ENCODE measurements at regions not wholly inside any gene's neighbourhood (a gene's known extent, or its start where the extent isn't known, plus 50 kb on each side); places are given as distances from the start of the nearest gene placed in this dataset.

GRCh38 chr15:69505956-69506556, 53.4 kb downstream of the RPLP1 start:
- CTCF ChIA-PET = no interaction called here
- BruUV-seq (replicated peaks) = no TSS peak
- Histone ChIP-seq H3K4me1 (ENCODE audit: control insufficient read depth, insufficient read depth, low read length) (no peaks in the 10 kb centered on the region), H3K4me3 (ENCODE audit: low read depth in 2 of 2, low read length in 2 of 2) (no peak overlapping the region), H3K36me3 (ENCODE audit: control insufficient read depth, insufficient read depth, low read length) (no peaks in the 10 kb centered on the region), H3K9me3 (ENCODE audit: control insufficient read depth, insufficient read depth, low read depth, low read length) (no peaks in the 10 kb centered on the region), H3K27ac (ENCODE audit: low read length) (no peak overlapping the region), H3K27me3 (ENCODE audit: control insufficient read depth, insufficient read depth, low read length) (no peaks in the 10 kb centered on the region)
- ATAC-seq (no peak), DNase-seq (ENCODE audit: low read depth, low spot score) (no peak)
- in situ Hi-C loops (cut with HindIII; ENCODE audit: low pct_unique_long_range_greater_than_20kb, low sequenced_read_pairs) (no loop called here), intact Hi-C loops (cut with micrococcal nuclease; ENCODE audit: unreplicated experiment) (no loop called here)
- no peak for TF ChIP-seq TCF7L2 (IDR thresholded peaks at IDR 0.05; ENCODE audit: low read depth, low read length)
- TF ChIP-seq REST (IDR thresholded peaks at IDR 0.05; ENCODE audit: insufficient read depth in 1 of 2, low read depth in 2 of 2, low read length in 1 of 2) = no peak
- no peak for TF ChIP-seq SIN3A (IDR thresholded peaks at IDR 0.05; ENCODE audit: borderline replicate concordance, insufficient read depth, low read depth, low read length)
- TF ChIP-seq POLR2AphosphoS5 (IDR thresholded peaks at IDR 0.05; ENCODE audit: low read depth, low read length) = no peak
- TF ChIP-seq CTCF (IDR thresholded peaks at IDR 0.05) = no peak
- POLR2A ChIA-PET = no interaction called here

- intact Hi-C loops (cut with micrococcal nuclease; ENCODE audit: unreplicated experiment) = no loop called here
- Histone ChIP-seq H3K4me3 (ENCODE audit: low read depth in 2 of 2, low read length in 2 of 2) (no peak overlapping the region), H3K36me3 (ENCODE audit: control insufficient read depth, insufficient read depth, low read length) (no peaks in the 10 kb centered on the region), H3K4me1 (ENCODE audit: control insufficient read depth, insufficient read depth, low read length) (no peaks in the 10 kb centered on the region), H3K27ac (ENCODE audit: low read length) (no peak overlapping the region), H3K27me3 (ENCODE audit: control insufficient read depth, insufficient read depth, low read length) (no peaks in the 10 kb centered on the region), H3K9me3 (ENCODE audit: control insufficient read depth, insufficient read depth, low read depth, low read length) (no peaks in the 10 kb centered on the region)
- in situ Hi-C loops (cut with HindIII; ENCODE audit: low pct_unique_long_range_greater_than_20kb, low sequenced_read_pairs) = no loop called here
- TF ChIP-seq CTCF (IDR thresholded peaks at IDR 0.05) (no peak), SIN3A (IDR thresholded peaks at IDR 0.05; ENCODE audit: borderline replicate concordance, insufficient read depth, low read depth, low read length) (no peak), REST (IDR thresholded peaks at IDR 0.05; ENCODE audit: insufficient read depth in 1 of 2, low read depth in 2 of 2, low read length in 1 of 2) (no peak), TCF7L2 (IDR thresholded peaks at IDR 0.05; ENCODE audit: low read depth, low read length) (no peak), POLR2AphosphoS5 (IDR thresholded peaks at IDR 0.05; ENCODE audit: low read depth, low read length) (no peak)
- BruUV-seq (replicated peaks) = no TSS peak
- POLR2A ChIA-PET = no interaction called here
- DNase-seq (ENCODE audit: low read depth, low spot score) (no peak), ATAC-seq (no peak)
- CTCF ChIA-PET = no interaction called here
These were observed 56.0 kb downstream of the RPLP1 start for GRCh38 chr15:69508659-69509058.
